ENCODE measurements at regions not wholly inside any gene's neighbourhood (a gene's known extent, or its start where the extent isn't known, plus 50 kb on each side); places are given as distances from the start of the nearest gene placed in this dataset.

DNA sequence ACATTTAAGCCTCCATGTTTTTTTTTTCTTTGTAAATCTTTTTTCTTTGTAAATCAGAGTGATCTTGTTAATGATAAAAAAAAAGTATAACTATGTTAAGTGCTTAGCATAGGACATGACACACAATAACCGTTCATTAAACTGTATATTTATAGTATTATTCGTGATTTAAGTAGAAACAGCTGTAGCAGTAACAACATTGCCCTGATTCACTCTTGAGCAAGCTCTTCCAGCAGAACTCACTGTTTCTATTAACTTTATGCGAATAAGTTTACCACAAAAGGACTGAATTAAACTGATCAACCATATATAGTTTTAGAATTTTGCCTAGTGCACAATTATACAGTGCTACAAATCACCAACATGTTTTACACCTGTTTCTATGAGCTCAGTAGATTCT, 1338.0 kb upstream of the EYS start:
- Histone ChIP-seq H3K27me3 (no peaks in the 10 kb centered on the region), H3K9me3 (ENCODE audit: low read depth) (no peaks in the 10 kb centered on the region), H4K20me1 (ENCODE audit: insufficient read depth, poor library complexity, severe bottlenecking) (no peaks in the 10 kb centered on the region), H3K4me2 (no peak overlapping the region), H3K4me3 (no peak overlapping the region), H2AFZ (no peak overlapping the region), H3K36me3 (replicated peaks; ENCODE audit: insufficient read depth, low read depth) (no peaks in the 10 kb centered on the region), H3K9me2 (replicated peaks; ENCODE audit: insufficient read depth) (no peaks in the 10 kb centered on the region), H3K27ac (no peak overlapping the region), H3K79me2 (no peaks in the 10 kb centered on the region), H3K4me1 (ENCODE audit: insufficient read depth) (no peaks in the 10 kb centered on the region)
- DNase-seq (ENCODE audit: low spot score), result no peak
- 54% methylated on average over 3 of the region's 3 CpGs for WGBS (ENCODE audit: low lambda C conversion rate, missing lambda C conversion rate)
- TF ChIP-seq CTCF (IDR thresholded peaks at IDR 0.05; ENCODE audit: poor library complexity) (no peak), EZH2phosphoT487 (IDR thresholded peaks at IDR 0.05; ENCODE audit: low read depth, severe bottlenecking, unreplicated experiment) (no peak), EZH2 (IDR thresholded peaks at IDR 0.05; ENCODE audit: borderline replicate concordance) (no peak)

DNA sequence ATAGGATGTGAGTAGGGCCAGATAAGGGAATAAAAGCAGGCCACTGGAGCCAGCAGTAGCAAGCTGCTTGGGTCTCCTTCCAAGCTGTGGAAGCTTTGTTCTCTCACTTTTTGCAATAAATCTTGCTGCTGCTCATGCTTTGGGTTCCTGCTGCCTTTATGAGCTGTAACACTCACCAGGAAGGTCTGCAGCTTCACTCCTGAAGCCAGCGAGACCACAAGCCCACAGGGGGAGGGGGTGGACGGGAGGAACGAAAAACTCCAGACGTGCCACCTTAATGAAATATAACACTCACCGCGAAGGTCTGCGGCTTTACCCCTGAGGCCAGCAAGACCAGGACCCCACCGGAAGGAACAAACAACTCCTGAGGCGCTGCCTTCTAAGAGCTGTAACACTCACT, 1324.4 kb upstream of the EYS start:
- Histone ChIP-seq H3K4me2 (no peak overlapping the region), H3K9me2 (replicated peaks; ENCODE audit: insufficient read depth) (no peaks in the 10 kb centered on the region), H3K27ac (no peak overlapping the region), H3K9me3 (ENCODE audit: low read depth) (no peaks in the 10 kb centered on the region), H3K27me3 (no peaks in the 10 kb centered on the region), H3K36me3 (replicated peaks; ENCODE audit: insufficient read depth, low read depth) (no peaks in the 10 kb centered on the region), H3K4me1 (ENCODE audit: insufficient read depth) (no peaks in the 10 kb centered on the region), H3K79me2 (no peaks in the 10 kb centered on the region), H3K4me3 (no peak overlapping the region), H4K20me1 (ENCODE audit: insufficient read depth, poor library complexity, severe bottlenecking) (no peaks in the 10 kb centered on the region), H2AFZ (no peak overlapping the region)
- 86% methylated on average over 9 of the region's 9 CpGs for WGBS (ENCODE audit: low lambda C conversion rate, missing lambda C conversion rate)
- no peak for DNase-seq (ENCODE audit: low spot score)
- TF ChIP-seq CTCF (IDR thresholded peaks at IDR 0.05; ENCODE audit: poor library complexity) (no peak), EZH2 (IDR thresholded peaks at IDR 0.05; ENCODE audit: borderline replicate concordance) (no peak), EZH2phosphoT487 (IDR thresholded peaks at IDR 0.05; ENCODE audit: low read depth, severe bottlenecking, unreplicated experiment) (no peak)

- no peaks in the 10 kb centered on the region for H3K79me2 ChIP-seq
- H3K4me3 ChIP-seq, result no peak overlapping the region
- no peak overlapping the region for H3K27ac ChIP-seq
- no peaks in the 10 kb centered on the region for H3K9me3 ChIP-seq (ENCODE audit: low read depth)
- H3K36me3 ChIP-seq (replicated peaks; ENCODE audit: insufficient read depth, low read depth), result no peaks in the 10 kb centered on the region
- no peaks in the 10 kb centered on the region for H3K27me3 ChIP-seq
- 97% methylated on average over 19 of the region's 19 CpGs for WGBS (ENCODE audit: low lambda C conversion rate, missing lambda C conversion rate)
- no peaks in the 10 kb centered on the region for H3K4me1 ChIP-seq (ENCODE audit: insufficient read depth)
- TF ChIP-seq EZH2phosphoT487 (IDR thresholded peaks at IDR 0.05; ENCODE audit: low read depth, severe bottlenecking, unreplicated experiment) (no peak), CTCF (IDR thresholded peaks at IDR 0.05; ENCODE audit: poor library complexity) (no peak), EZH2 (IDR thresholded peaks at IDR 0.05; ENCODE audit: borderline replicate concordance) (no peak)
- no peak overlapping the region for H3K4me2 ChIP-seq
- DNase-seq (ENCODE audit: low spot score), result no peak
- no peak overlapping the region for H2AFZ ChIP-seq
- H4K20me1 ChIP-seq (ENCODE audit: insufficient read depth, poor library complexity, severe bottlenecking), result no peaks in the 10 kb centered on the region
- no peaks in the 10 kb centered on the region for H3K9me2 ChIP-seq (replicated peaks; ENCODE audit: insufficient read depth)
These were observed 1323.8 kb upstream of the EYS start for GRCh38 chr6:67030861-67031260.

GRCh38 chr6:67016921-67017460, 1310.0 kb upstream of the EYS start:
- no peak for DNase-seq (ENCODE audit: low spot score)
- Histone ChIP-seq H3K27me3 (no peaks in the 10 kb centered on the region), H3K9me2 (replicated peaks; ENCODE audit: insufficient read depth) (no peaks in the 10 kb centered on the region), H3K36me3 (replicated peaks; ENCODE audit: insufficient read depth, low read depth) (no peaks in the 10 kb centered on the region), H3K27ac (no peak overlapping the region), H3K4me3 (no peak overlapping the region), H4K20me1 (ENCODE audit: insufficient read depth, poor library complexity, severe bottlenecking) (no peaks in the 10 kb centered on the region), H3K79me2 (no peaks in the 10 kb centered on the region), H2AFZ (no peak overlapping the region), H3K9me3 (ENCODE audit: low read depth) (no peaks in the 10 kb centered on the region), H3K4me1 (ENCODE audit: insufficient read depth) (no peaks in the 10 kb centered on the region), H3K4me2 (no peak overlapping the region)
- TF ChIP-seq EZH2phosphoT487 (IDR thresholded peaks at IDR 0.05; ENCODE audit: low read depth, severe bottlenecking, unreplicated experiment) (no peak), CTCF (IDR thresholded peaks at IDR 0.05; ENCODE audit: poor library complexity) (no peak), EZH2 (IDR thresholded peaks at IDR 0.05; ENCODE audit: borderline replicate concordance) (no peak)
- WGBS (ENCODE audit: low lambda C conversion rate, missing lambda C conversion rate), result 29% methylated on average over 1 of the region's 1 CpG

Measured in hepatocyte (in vitro differentiated cells).